ENCODE measurements at regions not wholly inside any gene's neighbourhood (a gene's known extent, or its start where the extent isn't known, plus 50 kb on each side); places are given as distances from the start of the nearest gene placed in this dataset.

GRCh38 chr11:90428836-90429235 lies 206.0 kb upstream of the CHORDC1 start:
- TF ChIP-seq CEBPB (IDR thresholded peaks at IDR 0.05): no peak
- TF ChIP-seq FOXM1 (IDR thresholded peaks at IDR 0.05; ENCODE audit: borderline replicate concordance, low read depth): no peak
- no peak for TF ChIP-seq TCF12 (IDR thresholded peaks at IDR 0.05; ENCODE audit: low read depth)
- no peak for TF ChIP-seq EP300 (IDR thresholded peaks at IDR 0.05; ENCODE audit: borderline replicate concordance)
- no peak for TF ChIP-seq NFIC (IDR thresholded peaks at IDR 0.05)
- TF ChIP-seq REST (IDR thresholded peaks at IDR 0.05; ENCODE audit: low read depth): no peak
- TF ChIP-seq MAX (IDR thresholded peaks at IDR 0.05): no peak
- TF ChIP-seq EGR1 (IDR thresholded peaks at IDR 0.05): no peak
- TF ChIP-seq RAD21 (IDR thresholded peaks at IDR 0.05; ENCODE audit: low read depth): no peak
- TF ChIP-seq TAF1 (IDR thresholded peaks at IDR 0.05; ENCODE audit: low read depth): no peak
- TF ChIP-seq TEAD4 (IDR thresholded peaks at IDR 0.05): no peak
- TF ChIP-seq USF1 (IDR thresholded peaks at IDR 0.05): no peak
- no peak for TF ChIP-seq ZBTB7A (IDR thresholded peaks at IDR 0.05; ENCODE audit: low read depth)

Data from Ishikawa (cell line).